HEK293T (cell line): ENCODE measurements at regions not wholly inside any gene's neighbourhood (a gene's known extent, or its start where the extent isn't known, plus 50 kb on each side); places are given as distances from the start of the nearest gene placed in this dataset.

Experiments
- ARNT ChIP-seq: fragments of 450-650 bp; IDR thresholded peaks from 2 replicates; pipeline ENCODE4 v1.6.1; 2017; ENCODE audit warnings: mild to moderate bottlenecking
- BHLHE40 ChIP-seq: fragments of 450-650 bp; IDR thresholded peaks from 2 replicates; pipeline ENCODE4 v1.6.1; 2016; ENCODE audit warnings: mild to moderate bottlenecking, moderate library complexity, borderline replicate concordance
- SP1 ChIP-seq: fragments of 450-650 bp; IDR thresholded peaks from 2 replicates; pipeline ENCODE4 v1.6.1; 2017
- ZNF384 ChIP-seq: fragments of 450-650 bp; IDR thresholded peaks from 2 replicates; pipeline ENCODE4 v1.6.1; 2016

- TF ChIP-seq BHLHE40 (no peak), SP1 (no peak), ARNT (no peak), ZNF384 (no peak)
Observed at GRCh38 chrX:121569609-121570008, 522.2 kb downstream of the GLUD2 start.
